ENCODE measurements at regions not wholly inside any gene's neighbourhood (a gene's known extent, or its start where the extent isn't known, plus 50 kb on each side); places are given as distances from the start of the nearest gene placed in this dataset.
"Not testable (repeated sequence)": the region's sequence is repeated elsewhere in the genome, so short reads cannot be mapped to it uniquely, and the experiment has no call there.

DNA sequence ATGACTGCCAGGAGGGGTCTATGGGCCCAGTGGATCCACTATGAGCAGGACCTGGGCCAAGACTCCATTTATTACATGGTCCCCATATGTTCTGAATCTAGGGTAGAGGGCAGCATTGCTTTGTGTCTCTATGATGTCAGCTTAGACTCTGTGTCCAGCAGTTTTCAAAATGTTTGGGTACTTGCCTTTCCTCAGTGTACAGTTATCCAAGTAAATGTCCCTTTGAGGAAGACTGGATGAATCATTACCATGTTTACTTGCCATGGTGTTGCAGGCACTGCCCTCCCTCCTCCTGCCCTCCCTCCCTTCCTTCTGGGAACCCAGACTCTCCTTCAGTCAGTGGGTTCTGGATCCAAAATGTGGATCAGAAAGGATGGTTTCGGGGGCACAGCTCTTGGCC, 108.6 kb downstream of the NRN1 start:
- DNase-seq (ENCODE audit: low read depth, low spot score) = no peak

DNA sequence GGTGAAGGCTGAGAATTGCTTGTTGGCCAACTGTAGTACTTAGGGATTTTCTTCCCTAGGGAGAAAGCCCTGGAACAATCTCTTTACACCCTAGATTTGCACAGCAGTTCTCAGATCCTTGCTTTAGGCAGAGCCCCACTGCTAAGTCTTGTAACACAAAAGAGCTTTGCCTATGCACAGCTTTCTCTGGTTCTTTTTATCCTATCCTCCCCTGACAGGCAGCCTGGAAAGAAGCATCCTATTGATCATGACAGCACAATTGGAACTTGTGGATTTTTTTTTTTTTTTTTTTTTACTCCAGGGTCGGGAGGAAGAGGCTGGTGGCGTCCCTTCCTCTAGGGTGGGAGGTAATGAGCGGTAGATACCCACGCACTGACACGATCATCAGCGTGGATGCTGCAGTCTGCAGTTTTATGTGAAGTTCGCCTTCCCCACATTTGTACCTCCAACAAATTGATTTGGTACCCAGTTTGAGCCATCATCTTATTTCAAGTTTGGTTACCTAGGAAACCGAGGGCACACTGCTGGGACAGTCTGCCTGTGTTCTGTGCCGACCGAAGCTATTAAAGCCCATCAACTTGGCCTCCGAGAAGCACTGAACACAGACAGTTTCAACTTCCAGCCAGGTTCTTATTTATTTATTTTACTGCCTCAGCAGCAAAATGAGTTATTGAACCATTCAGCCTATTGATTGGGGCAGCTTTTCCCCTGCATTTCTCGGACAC, 110.1 kb downstream of the NRN1 start:
- no peak for DNase-seq (ENCODE audit: low read depth, low spot score)

DNA sequence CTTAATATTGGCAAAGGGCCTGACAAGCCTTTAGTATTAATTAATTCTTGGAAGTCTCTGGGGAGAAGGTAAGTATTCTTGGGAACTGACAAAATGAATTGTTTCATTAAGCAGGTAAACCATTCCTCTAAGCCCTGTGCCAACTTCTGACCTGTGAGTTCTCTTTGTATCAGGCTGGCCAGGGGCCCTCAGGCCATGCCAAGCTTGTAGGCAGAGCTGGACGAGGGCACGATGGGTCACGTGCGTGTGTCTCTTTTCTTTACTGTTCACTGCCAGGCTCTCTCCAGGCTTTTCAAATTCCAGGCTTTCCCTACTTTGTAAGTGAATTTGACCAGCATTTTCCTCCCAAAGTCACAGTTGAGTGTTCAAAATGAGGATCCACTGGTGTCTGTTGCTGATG, 112.4 kb downstream of the NRN1 start:
- no peak for DNase-seq (ENCODE audit: low read depth, low spot score)

DNA sequence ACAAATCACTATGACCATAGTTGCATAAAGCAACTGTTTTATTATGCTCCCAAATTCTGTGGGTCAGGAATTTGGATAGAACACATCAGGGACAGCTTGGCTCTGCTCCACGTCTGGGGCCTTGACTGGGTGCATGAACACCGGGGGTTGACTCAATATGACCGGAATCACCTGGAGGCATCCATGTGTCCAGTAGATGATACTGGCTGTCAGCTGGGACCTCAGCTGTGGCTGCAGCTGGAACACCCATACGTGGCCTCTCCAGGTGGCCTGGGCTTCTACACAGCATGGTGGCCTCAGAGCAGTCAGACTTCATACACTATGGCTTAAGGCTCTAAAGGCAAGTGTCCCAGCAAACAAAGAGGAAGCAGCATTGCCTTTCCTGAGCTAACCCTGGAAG, 113.4 kb downstream of the NRN1 start:
- DNase-seq (ENCODE audit: low read depth, low spot score) = no peak

DNA sequence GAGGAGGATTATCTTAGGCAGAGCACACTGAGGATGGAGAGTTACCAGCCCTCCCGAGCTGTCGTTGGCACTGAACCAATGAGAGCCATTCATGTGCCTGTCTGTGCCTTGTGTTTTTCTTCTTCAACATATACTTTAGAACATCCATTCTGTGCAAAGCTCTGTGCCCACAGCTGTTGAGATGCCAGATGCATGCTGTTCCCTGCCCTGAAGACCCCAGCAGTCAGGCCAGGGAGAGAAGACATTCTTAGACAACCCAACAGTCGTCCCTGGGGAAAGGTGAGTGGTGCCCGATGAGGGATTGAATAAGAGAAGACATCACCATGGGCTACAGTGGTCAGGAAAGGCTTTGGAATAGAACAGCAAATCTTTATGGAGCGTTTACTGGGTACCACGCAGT, 114.1 kb downstream of the NRN1 start:
- DNase-seq (ENCODE audit: low read depth, low spot score) = no peak

DNA sequence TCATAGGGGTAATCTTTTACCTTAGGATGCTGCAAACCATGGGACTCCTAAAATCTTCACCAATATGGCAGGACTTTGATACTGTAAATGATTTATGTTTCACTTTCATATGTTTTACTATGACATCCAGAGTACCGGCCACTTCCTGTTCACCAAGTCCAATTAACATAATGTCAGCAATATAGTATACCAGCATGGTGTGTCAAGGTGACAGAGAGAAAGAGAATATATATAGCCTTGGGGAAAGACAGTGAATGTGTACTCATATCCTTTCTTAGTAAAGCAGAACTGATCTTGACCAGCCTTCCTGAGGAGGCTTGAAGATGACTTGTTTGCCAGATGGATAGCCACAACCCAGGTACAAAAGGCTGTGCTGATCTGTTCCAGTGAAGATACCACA, 127.9 kb downstream of the NRN1 start:
- no peak for DNase-seq (ENCODE audit: low read depth, low spot score)

DNA sequence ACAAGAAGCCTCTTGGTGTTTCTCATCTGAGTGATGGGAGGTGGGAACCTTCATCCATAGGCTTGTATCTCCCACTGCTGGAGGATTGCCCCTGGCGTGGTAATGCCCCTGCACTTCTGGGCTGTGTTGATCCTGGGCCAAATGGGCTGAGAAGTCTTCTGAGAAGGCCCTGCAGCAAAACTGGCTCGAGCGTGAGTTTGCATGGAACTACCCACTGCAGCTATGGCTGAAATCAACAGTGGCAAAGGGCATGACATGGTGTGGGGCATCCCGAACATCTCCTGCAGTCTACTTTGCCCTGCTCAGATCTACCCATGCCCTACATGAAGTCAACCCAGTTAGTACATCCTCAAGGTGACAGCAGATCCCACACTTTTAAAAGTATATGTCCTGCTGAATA, 130.6 kb downstream of the NRN1 start:
- no peak for DNase-seq (ENCODE audit: low read depth, low spot score)

DNA sequence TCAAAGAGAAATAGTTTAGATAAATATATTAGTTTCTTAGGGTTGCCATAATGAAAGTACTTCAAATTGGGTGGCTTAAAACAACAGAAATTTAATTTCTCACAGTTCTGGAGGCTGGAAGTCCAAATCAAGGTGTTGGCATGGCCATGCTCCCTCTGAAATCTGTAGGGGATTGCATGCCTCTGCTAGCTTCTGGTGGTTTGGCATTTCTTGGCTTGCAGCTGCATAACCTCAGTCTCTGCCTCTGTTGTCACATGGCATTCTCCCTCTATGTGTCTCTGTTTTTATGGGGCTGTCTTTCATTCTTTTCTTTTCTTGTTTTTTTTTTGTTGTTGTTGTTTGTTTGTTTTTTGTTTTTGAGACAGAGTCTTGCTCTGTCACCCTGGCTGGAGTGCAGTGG, 132.7 kb downstream of the NRN1 start:
- DNase-seq (ENCODE audit: low read depth, low spot score) = not testable (repeated sequence)

DNA sequence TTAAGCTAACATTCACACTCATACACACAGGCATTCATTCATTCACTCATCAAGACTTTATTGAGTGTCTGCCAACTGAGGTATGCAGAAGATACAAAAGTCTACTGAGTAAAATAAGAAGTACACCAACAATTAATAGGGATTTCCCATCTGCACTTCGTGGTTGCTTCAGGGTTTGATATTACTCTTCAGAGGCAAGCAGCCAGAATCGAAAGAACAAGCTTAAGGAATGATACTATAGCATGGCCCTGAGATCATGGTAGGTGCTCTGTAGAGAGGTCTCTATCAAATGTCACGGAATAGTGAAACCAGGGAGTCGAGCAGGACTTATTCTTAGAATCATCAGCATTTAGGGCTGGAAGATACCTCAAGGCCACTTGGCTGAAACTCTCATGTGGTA, 135.4 kb downstream of the NRN1 start:
- no peak for DNase-seq (ENCODE audit: low read depth, low spot score)

DNA sequence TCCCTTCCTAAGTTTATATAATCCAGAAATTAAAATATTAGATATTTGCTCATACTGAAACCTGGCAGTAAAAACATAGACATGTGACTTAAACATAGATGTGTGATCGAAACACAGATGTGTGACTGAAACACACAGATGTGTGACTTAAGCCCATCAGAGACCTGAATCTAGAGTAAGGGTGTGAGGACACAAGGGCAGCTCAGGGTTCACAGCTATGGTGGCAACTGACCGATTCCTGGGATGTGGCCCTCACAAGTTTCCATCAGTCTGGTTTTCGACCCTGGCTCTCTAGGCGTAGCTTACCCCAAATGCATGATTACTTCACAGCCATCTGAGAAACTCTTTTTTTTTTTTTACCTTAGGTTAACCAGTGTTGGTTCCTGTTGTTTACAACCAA, 137.0 kb downstream of the NRN1 start:
- DNase-seq (ENCODE audit: low read depth, low spot score) = no peak

DNA sequence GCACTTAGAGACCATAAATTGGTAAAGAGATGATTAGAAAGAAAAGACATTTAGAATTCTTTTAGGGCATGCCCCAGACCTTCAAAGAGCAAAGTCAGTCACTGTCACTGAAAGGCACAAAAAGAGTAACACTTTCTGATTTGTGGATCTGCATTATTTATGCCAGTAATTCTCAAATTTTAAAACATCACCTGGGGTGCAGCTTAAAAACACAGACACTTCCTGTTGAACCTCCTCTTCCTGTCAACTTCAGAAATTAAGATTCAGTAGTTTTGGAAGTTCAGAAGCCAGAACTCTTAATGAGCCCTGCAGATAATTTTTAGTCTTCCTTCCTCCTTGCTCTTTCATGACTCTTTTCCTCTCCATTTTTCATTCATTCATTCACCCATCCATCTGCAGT, 137.5 kb downstream of the NRN1 start:
- DNase-seq (ENCODE audit: low read depth, low spot score) = no peak

DNA sequence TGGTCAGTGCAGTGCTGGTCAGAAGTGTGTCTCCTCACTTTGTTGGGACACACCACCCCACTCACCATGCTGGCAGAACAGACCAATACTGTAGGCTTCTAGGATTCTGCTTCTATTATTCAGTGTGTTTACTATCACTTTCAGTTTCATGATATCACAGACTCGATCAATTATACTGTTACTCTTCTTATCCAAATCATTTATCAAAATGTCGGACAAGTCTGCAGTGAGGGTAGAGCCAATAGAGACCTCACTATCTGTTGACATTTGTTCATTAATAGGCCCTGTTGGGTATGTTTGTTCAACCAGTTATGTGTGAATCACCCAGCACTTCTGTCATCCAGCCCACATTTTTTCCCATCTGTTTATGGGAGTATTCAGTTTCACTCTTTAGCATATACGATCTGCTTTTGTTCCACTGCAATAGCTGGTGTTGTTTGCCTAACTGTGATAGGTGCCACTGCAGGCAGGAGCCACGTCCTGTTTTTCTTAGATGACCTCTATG, 140.1 kb downstream of the NRN1 start:
- DNase-seq (ENCODE audit: low read depth, low spot score) = no peak

DNA sequence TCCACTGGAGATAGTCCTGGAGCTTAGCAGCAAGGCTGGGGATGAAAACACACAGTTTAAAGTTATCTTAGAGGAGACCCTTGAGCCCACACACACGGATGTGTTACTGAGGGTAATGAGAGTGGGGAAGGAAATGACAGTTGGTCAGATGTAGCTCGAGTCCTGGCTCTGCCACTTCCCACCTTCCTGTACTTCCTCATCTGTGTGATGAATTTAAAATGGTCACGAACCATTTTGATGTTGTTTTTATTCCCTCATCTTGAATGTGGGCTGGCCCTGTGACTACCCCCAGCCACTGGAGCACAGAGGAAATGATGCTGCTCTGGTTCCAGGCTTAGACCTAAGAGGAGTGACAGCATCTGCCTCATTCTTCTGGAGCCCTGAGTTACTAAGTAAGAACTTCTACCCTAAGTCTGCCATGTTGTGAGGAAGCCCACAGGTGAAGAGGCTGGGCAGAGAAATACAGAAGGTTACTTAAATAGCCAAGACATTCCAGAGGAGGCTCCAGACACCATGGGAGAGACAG, 141.2 kb downstream of the NRN1 start:
- DNase-seq (ENCODE audit: low read depth, low spot score) = no peak

DNA sequence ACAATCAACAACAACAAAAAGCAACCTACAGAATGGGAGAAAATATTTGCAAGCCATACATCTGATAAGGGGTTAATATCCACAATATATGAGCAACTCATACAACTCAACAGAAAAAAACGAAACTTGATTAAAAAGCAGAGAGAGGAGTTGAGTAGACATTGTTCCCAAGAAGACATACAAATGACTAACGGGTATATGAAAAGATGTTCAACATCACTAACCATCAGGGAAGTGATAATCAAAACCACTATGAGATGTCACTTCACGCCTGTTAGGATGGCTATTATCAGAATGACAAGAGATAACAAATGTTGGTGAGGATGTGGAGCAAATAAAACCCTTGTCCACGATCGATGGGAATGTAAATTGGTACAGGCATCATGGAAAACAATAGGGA, 145.9 kb downstream of the NRN1 start:
- DNase-seq (ENCODE audit: low read depth, low spot score) = no peak

DNA sequence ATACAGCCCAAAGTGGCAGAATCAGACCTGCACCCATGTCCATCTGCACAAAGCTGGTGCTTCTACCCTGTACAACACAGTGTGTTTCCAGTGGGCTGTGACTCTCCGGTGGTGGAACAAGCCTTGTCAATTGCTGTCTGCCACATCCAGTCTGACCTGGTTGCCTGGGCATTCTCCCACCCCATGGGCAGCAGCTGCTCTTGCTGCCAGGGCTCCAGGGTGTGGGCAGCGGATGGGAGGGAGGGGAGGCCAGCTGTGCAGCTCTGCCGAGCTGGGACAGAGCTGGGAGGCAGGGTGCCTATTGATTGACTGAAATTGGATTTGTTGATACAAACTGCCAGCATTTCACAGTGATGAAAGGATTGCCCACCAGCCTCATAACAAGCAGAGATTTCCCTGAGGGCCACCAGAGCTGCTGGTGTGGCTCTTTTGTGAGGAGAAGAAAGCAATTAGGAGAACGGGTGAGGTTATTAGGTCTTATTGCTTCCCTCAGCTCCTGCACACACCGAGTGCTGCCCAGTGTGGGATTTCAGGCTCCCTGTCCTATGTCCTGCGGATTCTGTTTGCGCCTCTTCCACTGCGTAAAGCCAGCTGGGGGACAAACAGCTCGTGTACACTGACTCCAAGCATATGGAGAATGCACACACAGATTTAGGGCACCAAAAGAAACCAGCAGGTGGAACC, 150.8 kb downstream of the NRN1 start:
- DNase-seq (ENCODE audit: low read depth, low spot score) = no peak

DNA sequence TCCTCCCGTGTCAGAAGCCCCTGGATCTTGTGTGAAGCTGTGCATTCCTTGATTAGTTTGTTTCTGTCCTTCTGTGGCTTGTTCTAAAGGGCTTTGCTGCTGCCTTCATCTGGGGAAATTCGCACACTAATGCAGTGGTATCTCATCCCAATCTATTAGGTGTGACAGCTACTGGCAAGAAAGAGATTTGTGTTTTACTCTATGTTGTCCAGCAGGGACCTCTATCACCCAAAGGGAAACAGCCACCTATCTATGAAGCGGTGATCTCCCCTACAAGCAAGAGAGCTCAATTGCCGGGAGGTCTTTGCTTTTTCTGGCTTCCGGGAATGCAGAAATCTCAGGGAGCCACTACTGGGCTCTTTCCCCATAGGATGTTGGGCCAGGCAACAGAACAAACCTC, 151.8 kb downstream of the NRN1 start:
- DNase-seq (ENCODE audit: low read depth, low spot score) = no peak

DNA sequence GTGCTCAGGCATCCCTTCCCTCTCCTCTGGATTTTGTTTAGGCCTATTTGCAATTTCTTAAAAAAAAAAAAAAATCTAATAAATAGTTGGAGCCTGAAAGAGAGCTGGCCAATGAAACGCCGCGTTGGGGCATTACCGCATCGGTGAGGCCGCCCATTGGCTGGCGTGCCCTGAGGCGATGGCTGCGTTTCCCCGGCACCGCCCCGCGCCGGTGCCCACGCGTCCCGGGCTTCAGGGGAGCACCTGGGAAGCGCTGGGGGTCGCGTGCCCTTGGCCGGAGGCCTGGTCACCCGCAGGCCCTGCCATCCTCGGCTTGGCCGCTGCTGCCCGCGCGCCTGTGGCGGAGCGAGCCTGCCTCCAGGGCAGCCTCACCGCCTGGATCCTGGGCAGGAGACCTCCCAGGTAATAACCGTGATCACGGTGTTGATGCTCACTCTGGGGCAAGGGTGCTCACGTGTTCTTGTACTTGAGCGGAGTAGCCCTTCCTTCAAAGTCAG, 155.4 kb downstream of the NRN1 start:
- peak; percentile 28 for DNase-seq (ENCODE audit: low read depth, low spot score)

DNA sequence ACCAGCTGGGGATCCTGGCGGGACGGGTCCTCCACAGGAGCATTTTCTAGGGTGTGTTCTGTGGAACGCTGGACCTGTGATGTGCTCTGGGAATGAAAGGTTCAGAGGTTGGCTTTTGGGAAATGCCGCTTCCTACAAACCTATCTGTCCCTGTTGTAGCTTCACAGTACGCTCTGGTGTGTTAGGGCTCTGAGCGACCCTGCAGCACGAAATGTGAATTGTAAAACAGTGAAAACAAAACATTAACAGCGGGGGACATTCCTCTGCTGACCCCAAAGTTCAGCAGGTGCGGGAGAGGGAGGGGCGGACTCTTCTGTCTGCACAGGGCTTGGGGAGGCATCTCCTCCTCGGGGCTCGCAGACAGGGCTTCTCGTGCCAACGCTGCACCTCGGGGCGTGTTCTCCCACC, 155.9 kb downstream of the NRN1 start:
- DNase-seq (ENCODE audit: low read depth, low spot score) = peak; percentile 80

DNA sequence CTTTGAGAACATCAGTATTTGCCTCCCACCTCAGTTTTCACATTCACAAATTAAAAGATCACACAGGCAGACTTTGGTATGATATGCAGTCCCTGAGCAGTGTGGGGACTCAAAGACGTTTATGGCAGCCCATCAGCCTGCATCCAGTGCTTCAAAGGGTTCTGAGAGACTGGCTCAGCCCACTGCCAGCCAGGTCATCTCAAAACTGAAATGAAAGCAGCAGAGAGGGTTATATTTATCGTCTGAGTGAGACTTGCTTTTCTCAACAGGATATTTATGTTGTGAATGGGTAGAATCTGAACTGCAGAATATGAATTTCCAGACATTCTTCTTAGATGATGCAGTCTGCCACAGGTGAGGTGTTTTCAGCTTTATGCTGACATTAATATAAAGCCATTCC, 159.8 kb downstream of the NRN1 start:
- DNase-seq (ENCODE audit: low read depth, low spot score) = no peak

DNA sequence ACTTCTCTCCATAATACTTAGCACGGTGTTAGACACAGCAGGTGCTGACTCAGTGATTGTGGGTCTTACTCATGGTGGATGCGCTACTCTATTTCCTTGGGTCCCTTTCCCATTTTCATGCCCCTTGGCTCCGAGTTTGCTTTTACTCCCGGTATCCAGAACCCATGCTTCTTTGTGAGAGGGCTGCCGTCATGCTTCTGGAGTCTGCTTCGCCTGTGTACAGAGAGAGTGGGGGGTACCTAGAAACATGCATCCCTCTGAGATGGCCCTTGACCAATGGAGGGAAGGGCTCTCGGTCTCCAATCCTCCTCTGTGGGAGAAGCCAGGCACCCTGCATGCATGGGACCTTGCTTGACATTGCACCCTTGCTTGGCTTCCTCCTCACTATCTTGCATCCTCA, 160.4 kb downstream of the NRN1 start:
- DNase-seq (ENCODE audit: low read depth, low spot score) = no peak

DNA sequence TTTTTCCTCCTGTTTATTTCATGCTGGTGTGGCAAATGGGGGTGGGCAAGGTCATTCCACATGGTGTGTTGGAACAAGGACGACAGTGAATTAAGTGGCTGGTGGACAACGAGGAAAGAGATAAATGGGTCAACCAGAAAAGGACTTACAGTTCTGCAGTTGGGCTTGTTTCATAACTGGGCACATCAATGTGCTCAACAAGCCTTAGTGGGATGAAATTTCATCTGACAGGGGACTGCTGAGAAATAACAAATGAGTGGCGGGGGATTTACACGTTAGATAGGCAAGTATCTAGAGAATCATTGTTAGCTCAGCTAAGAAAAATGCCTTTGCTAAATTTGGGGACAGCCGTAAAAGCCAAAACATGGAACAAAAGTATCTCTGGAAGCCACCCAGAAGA, 163.6 kb downstream of the NRN1 start:
- no peak for DNase-seq (ENCODE audit: low read depth, low spot score)

DNA sequence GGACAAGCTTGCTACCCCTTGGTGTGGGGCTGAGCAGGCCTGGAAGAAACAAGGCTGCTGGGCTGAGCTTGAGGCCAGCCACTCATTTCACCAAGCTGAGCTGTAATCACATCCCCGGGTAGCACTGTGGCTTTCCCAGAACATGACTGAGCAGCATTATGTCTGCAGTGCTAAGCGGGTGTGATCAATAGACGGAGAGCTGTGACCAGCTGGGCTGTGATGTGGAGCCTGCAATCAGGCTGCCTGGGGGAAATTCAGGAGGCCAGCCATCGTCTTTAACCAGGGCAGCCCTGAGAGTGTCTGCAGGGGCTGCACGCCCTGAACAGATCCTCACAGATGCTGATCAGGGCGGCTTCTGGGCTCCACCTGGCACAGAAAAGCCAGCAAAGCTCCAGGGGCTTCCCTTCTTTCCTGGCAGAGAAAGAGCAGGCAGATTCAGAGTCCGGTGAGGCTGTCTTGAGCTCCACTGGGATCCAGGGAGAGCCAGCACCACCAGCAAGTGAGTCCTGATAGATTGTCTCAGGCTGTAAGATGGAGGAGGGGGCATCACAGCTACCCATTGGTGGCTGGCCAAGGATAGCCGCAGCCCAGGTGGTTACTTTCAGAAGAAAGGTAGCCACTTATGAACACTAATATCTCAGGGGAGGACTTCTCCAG, 165.9 kb downstream of the NRN1 start:
- no peak for DNase-seq (ENCODE audit: low read depth, low spot score)
